Activated CD4-positive, alpha-beta memory T cell treated with anti-CD3 and anti-CD28 coated beads for 36 hours (primary cell): ENCODE measurements at regions not wholly inside any gene's neighbourhood (a gene's known extent, or its start where the extent isn't known, plus 50 kb on each side); places are given as distances from the start of the nearest gene placed in this dataset.
"Not testable (repeated sequence)": the region's sequence is repeated elsewhere in the genome, so short reads cannot be mapped to it uniquely, and the experiment has no call there.

Experiments used
- CTCF ChIA-PET: fragments of 350-600 bp; sonication (Branson Sonifier 250); formaldehyde crosslinking; loops from one replicate; lab custom pipeline; 2021; ENCODE audit warnings: antibody characterized with exemption, inconsistent platforms; lab: Charles Lee
- POLR2A ChIA-PET: fragments of 350-600 bp; sonication (Branson Sonifier 250); formaldehyde crosslinking; loops from one replicate; lab custom pipeline; 2021; ENCODE audit warnings: antibody characterized with exemption; lab: Charles Lee
- DNase-seq: peaks from one replicate; pipeline ENCODE4 v3.0.0-alpha.2; 2020
- H3K27ac Mint-ChIP-seq: one replicate; pipeline ENCODE4 v1.8.0; 2021; ENCODE audit warnings: mixed read lengths
- H3K27me3 Mint-ChIP-seq: one replicate; pipeline ENCODE4 v1.8.0; 2021; ENCODE audit warnings: mixed read lengths
- H3K36me3 Mint-ChIP-seq: one replicate; pipeline ENCODE4 v1.8.0; 2021; ENCODE audit warnings: mixed read lengths
- H3K4me1 Mint-ChIP-seq: one replicate; pipeline ENCODE4 v1.8.0; 2021; ENCODE audit warnings: low read depth, mixed read lengths
- H3K4me3 Mint-ChIP-seq: one replicate; pipeline ENCODE4 v1.8.0; 2021; ENCODE audit warnings: mild to moderate bottlenecking, mixed read lengths
- H3K9me3 Mint-ChIP-seq: one replicate; pipeline ENCODE4 v1.8.0; 2021; ENCODE audit warnings: mixed read lengths
- intact Hi-C: fragments of 100-400 bp; cut with micrococcal nuclease; formaldehyde crosslinking; loops from one replicate; pipeline ENCODE4 v1.15.1; 2023

- no peak for DNase-seq
- Mint-ChIP-seq H3K27ac (no peak overlapping the region), H3K9me3 (no peaks in the 10 kb centered on the region), H3K4me3 (no peak overlapping the region), H3K36me3 (no peaks in the 10 kb centered on the region), H3K27me3 (no peaks in the 10 kb centered on the region), H3K4me1 (peaks cover 2% of the 10 kb centered on the region)
- intact Hi-C loops, result no loop called here
- ChIA-PET CTCF (no interaction called here), POLR2A (no interaction called here)
These were observed 194.7 kb upstream of the ERBB4 start for GRCh38 chr2:212733273-212733672.

DNA sequence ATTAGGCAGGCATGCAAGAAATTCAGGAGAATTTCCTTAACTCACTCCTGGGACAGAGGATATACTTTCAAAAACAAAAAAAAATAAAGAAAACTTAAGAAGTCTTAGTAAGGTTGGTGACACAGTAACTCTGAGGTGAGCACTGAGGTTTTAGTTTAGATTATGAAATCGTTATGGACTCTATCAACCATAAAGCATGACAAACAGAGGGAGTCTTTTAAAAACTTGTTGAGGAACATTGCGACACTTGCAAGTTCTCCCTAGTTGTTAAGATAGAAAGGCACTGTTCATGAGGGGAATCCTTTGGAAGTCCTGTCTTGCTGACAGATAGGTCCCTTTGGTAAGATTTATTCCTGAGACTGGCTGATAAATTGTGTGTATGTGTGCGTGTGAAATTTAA lies 194.3 kb upstream of the ERBB4 start:
- ChIA-PET CTCF (no interaction called here), POLR2A (no interaction called here)
- H3K27me3 Mint-ChIP-seq, result no peaks in the 10 kb centered on the region
- H3K9me3 Mint-ChIP-seq, result no peaks in the 10 kb centered on the region
- peaks cover 5% of the 10 kb centered on the region for H3K4me1 Mint-ChIP-seq
- no peak overlapping the region for H3K27ac Mint-ChIP-seq
- no peak for DNase-seq
- no peaks in the 10 kb centered on the region for H3K36me3 Mint-ChIP-seq
- intact Hi-C loops, result no loop called here
- H3K4me3 Mint-ChIP-seq, result no peak overlapping the region

DNA sequence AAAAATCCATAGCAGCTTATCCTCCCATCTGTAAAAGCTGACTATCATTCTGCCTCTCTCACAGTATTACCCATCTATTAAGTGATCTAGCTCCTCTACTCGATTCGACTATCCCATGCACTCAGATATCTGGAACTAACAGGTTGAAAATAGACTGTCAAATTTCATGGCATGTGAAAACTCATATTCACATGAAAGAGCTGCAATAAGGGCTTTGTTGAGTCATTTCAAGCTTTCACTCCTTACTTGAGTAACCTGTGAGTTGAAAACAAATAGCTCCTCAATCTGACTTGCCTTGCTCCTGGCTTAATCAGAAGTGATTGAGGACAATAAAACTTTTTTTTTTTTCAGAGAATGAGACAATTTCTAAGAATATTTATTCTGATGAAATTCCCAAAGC lies 192.4 kb upstream of the ERBB4 start:
- H3K4me1 Mint-ChIP-seq, result peaks cover 5% of the 10 kb centered on the region
- DNase-seq, result no peak
- no peaks in the 10 kb centered on the region for H3K9me3 Mint-ChIP-seq
- no peak overlapping the region for H3K27ac Mint-ChIP-seq
- intact Hi-C loops, result loop anchor here (2.0 kb wide), 1 partner anchor 286 kb away; no protein-coding TSS in a partner anchor
- ChIA-PET POLR2A (interaction anchor here (0.7 kb wide), 1 partner anchor 334 kb away, joined by 3 read pairs; no protein-coding TSS in a partner anchor), CTCF (no interaction called here)
- H3K4me3 Mint-ChIP-seq, result no peak overlapping the region
- no peaks in the 10 kb centered on the region for H3K36me3 Mint-ChIP-seq
- no peaks in the 10 kb centered on the region for H3K27me3 Mint-ChIP-seq

DNA sequence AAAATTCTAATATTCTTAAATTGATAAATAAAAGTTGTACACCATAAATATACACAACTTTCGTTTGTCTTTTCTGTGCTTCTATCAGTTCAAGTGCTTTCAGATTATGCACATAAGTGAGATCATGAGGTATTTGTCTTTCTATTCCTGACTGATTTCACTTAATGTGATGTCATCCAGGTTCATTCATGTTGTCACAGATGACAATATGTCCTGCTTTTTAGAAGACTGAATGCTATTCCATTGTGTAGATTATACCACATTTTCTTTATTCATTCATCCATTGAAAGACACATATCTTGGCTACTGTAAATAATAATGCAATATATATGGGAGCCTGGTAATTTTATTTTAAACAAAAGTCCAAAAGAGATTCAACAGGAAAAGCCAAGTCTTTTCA lies 190.1 kb upstream of the ERBB4 start:
- H3K27ac Mint-ChIP-seq, result no peak overlapping the region
- H3K36me3 Mint-ChIP-seq, result no peaks in the 10 kb centered on the region
- CTCF ChIA-PET, result no interaction called here
- H3K27me3 Mint-ChIP-seq, result no peaks in the 10 kb centered on the region
- POLR2A ChIA-PET, result no interaction called here
- DNase-seq, result no peak
- peaks cover 5% of the 10 kb centered on the region for H3K4me1 Mint-ChIP-seq
- no peaks in the 10 kb centered on the region for H3K9me3 Mint-ChIP-seq
- no peak overlapping the region for H3K4me3 Mint-ChIP-seq
- intact Hi-C loops, result no loop called here

DNA sequence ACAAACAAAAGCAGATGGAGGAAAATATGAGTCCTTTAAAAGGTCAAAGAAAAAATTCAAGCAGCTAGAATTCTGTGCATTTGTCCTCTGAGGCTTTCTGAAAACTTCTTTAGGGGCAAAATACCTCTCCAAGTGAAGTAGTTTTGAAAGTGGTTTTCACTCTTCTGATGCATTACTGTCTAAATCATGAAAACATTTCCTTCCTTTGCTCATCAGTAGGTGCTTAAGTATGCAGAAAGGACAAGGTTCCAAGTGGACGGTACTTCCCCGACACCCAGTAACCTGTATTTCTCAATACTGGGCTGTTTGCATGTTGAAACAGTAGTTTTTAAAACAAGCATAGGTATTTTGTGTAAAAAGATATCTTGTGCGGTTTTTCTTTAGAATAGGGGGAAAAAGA lies 189.1 kb upstream of the ERBB4 start:
- no peak overlapping the region for H3K27ac Mint-ChIP-seq
- POLR2A ChIA-PET, result no interaction called here

GRCh38 chr2:212726403-212726802 lies 187.8 kb upstream of the ERBB4 start:
- DNase-seq, result no peak
- Mint-ChIP-seq H3K27ac (no peak overlapping the region), H3K4me1 (peaks cover 5% of the 10 kb centered on the region), H3K36me3 (no peaks in the 10 kb centered on the region), H3K4me3 (no peak overlapping the region), H3K9me3 (no peaks in the 10 kb centered on the region), H3K27me3 (no peaks in the 10 kb centered on the region)
- ChIA-PET POLR2A (no interaction called here), CTCF (no interaction called here)
- intact Hi-C loops, result no loop called here

More for the DNA sequence above, 189.1 kb upstream of the ERBB4 start:
- Mint-ChIP-seq H3K4me1 (peaks cover 5% of the 10 kb centered on the region), H3K27me3 (no peaks in the 10 kb centered on the region), H3K9me3 (no peaks in the 10 kb centered on the region), H3K36me3 (no peaks in the 10 kb centered on the region), H3K4me3 (no peak overlapping the region)
- peak; percentile 16 for DNase-seq
- intact Hi-C loops, result no loop called here
- CTCF ChIA-PET, result no interaction called here

DNA sequence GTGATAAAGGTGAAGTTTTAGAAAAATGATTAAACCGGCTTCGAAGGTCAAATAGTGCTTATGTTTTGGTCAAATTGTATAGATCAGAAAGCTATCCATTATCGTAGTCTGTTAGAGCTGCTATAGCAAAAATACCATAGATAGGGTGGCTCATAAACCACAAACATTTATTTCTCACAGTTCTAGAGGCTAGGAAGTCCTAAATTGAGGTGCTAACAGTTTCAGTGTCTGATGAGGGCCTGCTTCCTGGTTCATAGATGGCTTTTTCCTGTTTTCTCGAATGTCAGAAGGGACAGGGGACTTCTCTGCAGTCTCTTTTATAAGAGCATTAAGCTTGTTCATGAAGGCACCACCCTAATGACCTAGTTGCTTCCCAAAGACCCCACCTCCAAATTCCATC lies 186.6 kb upstream of the ERBB4 start:
- H3K4me1 Mint-ChIP-seq, result peaks cover 4% of the 10 kb centered on the region
- peaks cover 2% of the 10 kb centered on the region for H3K9me3 Mint-ChIP-seq
- intact Hi-C loops, result no loop called here
- H3K36me3 Mint-ChIP-seq, result no peaks in the 10 kb centered on the region
- no peak for DNase-seq
- no peak overlapping the region for H3K4me3 Mint-ChIP-seq
- CTCF ChIA-PET, result no interaction called here
- no peak overlapping the region for H3K27ac Mint-ChIP-seq
- POLR2A ChIA-PET, result no interaction called here
- no peaks in the 10 kb centered on the region for H3K27me3 Mint-ChIP-seq

DNA sequence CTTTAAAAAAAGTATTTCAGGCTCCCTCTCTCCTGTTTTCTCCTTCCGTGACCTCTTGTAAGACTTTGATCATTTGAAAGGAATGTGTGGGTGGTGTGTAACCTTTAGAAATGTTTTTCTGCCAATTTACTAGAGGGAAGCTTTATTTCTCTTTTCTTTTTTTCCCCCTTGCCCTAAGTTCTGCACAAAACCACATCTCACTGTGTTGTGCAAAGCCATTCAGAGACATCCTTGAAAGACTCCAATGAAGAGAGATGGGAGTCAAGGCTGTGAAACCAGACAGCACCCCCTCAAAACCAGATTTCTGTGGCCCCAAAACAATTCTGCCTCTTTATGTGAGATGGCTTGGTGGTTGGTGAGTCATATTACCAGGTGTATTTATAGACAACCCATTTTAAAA lies 184.6 kb upstream of the ERBB4 start:
- Mint-ChIP-seq H3K36me3 (no peaks in the 10 kb centered on the region), H3K9me3 (peaks cover 2% of the 10 kb centered on the region), H3K4me1 (peaks cover 4% of the 10 kb centered on the region), H3K27me3 (no peaks in the 10 kb centered on the region), H3K27ac (no peak overlapping the region), H3K4me3 (no peak overlapping the region)
- POLR2A ChIA-PET, result no interaction called here
- DNase-seq, result no peak
- CTCF ChIA-PET, result no interaction called here
- intact Hi-C loops, result no loop called here

GRCh38 chr2:212722046-212722445 lies 183.4 kb upstream of the ERBB4 start:
- H3K36me3 Mint-ChIP-seq, result no peaks in the 10 kb centered on the region
- no peaks in the 10 kb centered on the region for H3K27me3 Mint-ChIP-seq
- no peak overlapping the region for H3K4me3 Mint-ChIP-seq
- intact Hi-C loops, result no loop called here
- peaks cover 2% of the 10 kb centered on the region for H3K9me3 Mint-ChIP-seq
- H3K27ac Mint-ChIP-seq, result no peak overlapping the region
- no peaks in the 10 kb centered on the region for H3K4me1 Mint-ChIP-seq
- ChIA-PET CTCF (no interaction called here), POLR2A (no interaction called here)
- no peak for DNase-seq

GRCh38 chr2:212721026-212721451 lies 182.4 kb upstream of the ERBB4 start:
- ChIA-PET POLR2A (no interaction called here), CTCF (no interaction called here)
- Mint-ChIP-seq H3K27me3 (no peaks in the 10 kb centered on the region), H3K9me3 (peaks cover 2% of the 10 kb centered on the region), H3K4me3 (no peak overlapping the region), H3K4me1 (no peaks in the 10 kb centered on the region), H3K27ac (no peak overlapping the region), H3K36me3 (no peaks in the 10 kb centered on the region)
- no peak for DNase-seq
- intact Hi-C loops, result no loop called here

DNA sequence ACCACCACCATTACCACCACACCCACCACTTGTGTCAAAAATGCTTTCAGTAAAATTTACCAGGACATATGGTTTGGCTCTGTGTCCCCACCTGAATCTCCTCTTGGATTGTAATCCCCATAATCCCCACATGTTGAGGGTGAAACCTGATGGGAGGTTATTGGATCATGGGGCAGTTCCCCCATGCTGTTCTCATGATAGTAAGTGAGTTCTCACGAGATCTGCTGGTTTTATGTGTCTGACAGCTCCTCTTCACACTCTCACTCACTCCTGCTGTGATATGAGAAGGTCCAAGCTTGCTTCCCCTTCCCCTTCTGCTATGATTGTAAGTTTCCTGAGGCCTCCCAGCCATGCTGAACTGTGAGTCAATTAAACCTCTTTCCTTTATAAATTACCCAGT lies 176.8 kb upstream of the ERBB4 start:
- H3K27ac Mint-ChIP-seq, H3K9me3 Mint-ChIP-seq, H3K36me3 Mint-ChIP-seq, H3K4me1 Mint-ChIP-seq, H3K27me3 Mint-ChIP-seq, intact Hi-C loops, H3K4me3 Mint-ChIP-seq, POLR2A ChIA-PET, CTCF ChIA-PET, DNase-seq: not testable (repeated sequence)

- DNase-seq, result no peak
- intact Hi-C loops, result no loop called here
- no peak overlapping the region for H3K27ac Mint-ChIP-seq
- H3K4me3 Mint-ChIP-seq, result no peak overlapping the region
- CTCF ChIA-PET, result no interaction called here
- H3K36me3 Mint-ChIP-seq, result no peaks in the 10 kb centered on the region
- no peaks in the 10 kb centered on the region for H3K27me3 Mint-ChIP-seq
- H3K9me3 Mint-ChIP-seq, result no peaks in the 10 kb centered on the region
- H3K4me1 Mint-ChIP-seq, result no peaks in the 10 kb centered on the region
- POLR2A ChIA-PET, result no interaction called here
These were observed 175.1 kb upstream of the ERBB4 start for GRCh38 chr2:212713681-212714080.

GRCh38 chr2:212712991-212713390 lies 174.4 kb upstream of the ERBB4 start:
- H3K4me3 Mint-ChIP-seq, result no peak overlapping the region
- POLR2A ChIA-PET, result no interaction called here
- intact Hi-C loops, result no loop called here

More at GRCh38 chr2:212712991-212713390, 174.4 kb upstream of the ERBB4 start:
- CTCF ChIA-PET, result no interaction called here
- DNase-seq, result no peak
- Mint-ChIP-seq H3K27me3 (no peaks in the 10 kb centered on the region), H3K4me1 (no peaks in the 10 kb centered on the region), H3K36me3 (no peaks in the 10 kb centered on the region), H3K9me3 (no peaks in the 10 kb centered on the region), H3K27ac (no peak overlapping the region)
